ENCODE measurements at regions not wholly inside any gene's neighbourhood (a gene's known extent, or its start where the extent isn't known, plus 50 kb on each side); places are given as distances from the start of the nearest gene placed in this dataset.
"Not testable (repeated sequence)": the region's sequence is repeated elsewhere in the genome, so short reads cannot be mapped to it uniquely, and the experiment has no call there.

- no peak for TF ChIP-seq CTCF (IDR thresholded peaks at IDR 0.05; ENCODE audit: insufficient read depth, low read depth, low read length, missing control alignments)
- H3K4me3 ChIP-seq (ENCODE audit: low read length) = no peak overlapping the region
- DNase-seq (ENCODE audit: low read depth) = no peak
Observed at GRCh38 chr10:62939698-62940097, 123.5 kb upstream of the EGR2 start.

- no peak overlapping the region for H3K4me3 ChIP-seq (ENCODE audit: low read length)
- no peak for DNase-seq (ENCODE audit: low read depth)
- no peak for TF ChIP-seq CTCF (IDR thresholded peaks at IDR 0.05; ENCODE audit: insufficient read depth, low read depth, low read length, missing control alignments)
Observed at GRCh38 chr10:62938672-62939071, 122.5 kb upstream of the EGR2 start.

- DNase-seq (ENCODE audit: low read depth) = no peak
- H3K4me3 ChIP-seq (ENCODE audit: low read length) = no peak overlapping the region
- no peak for TF ChIP-seq CTCF (IDR thresholded peaks at IDR 0.05; ENCODE audit: insufficient read depth, low read depth, low read length, missing control alignments)
Observed at GRCh38 chr10:62937674-62938073, 121.5 kb upstream of the EGR2 start.

- no peak overlapping the region for H3K4me3 ChIP-seq (ENCODE audit: low read length)
- no peak for TF ChIP-seq CTCF (IDR thresholded peaks at IDR 0.05; ENCODE audit: insufficient read depth, low read depth, low read length, missing control alignments)
- DNase-seq (ENCODE audit: low read depth) = no peak
Observed at GRCh38 chr10:62935022-62935421, 118.9 kb upstream of the EGR2 start.

GRCh38 chr10:62934258-62934657 is 118.1 kb upstream of the EGR2 start:
- peak; percentile 22 for DNase-seq (ENCODE audit: low read depth)
- TF ChIP-seq CTCF (IDR thresholded peaks at IDR 0.05; ENCODE audit: insufficient read depth, low read depth, low read length, missing control alignments) = no peak
- H3K4me3 ChIP-seq (ENCODE audit: low read length) = no peak overlapping the region

GRCh38 chr10:62928763-62929162 is 112.6 kb upstream of the EGR2 start:
- DNase-seq (ENCODE audit: low read depth); H3K4me3 ChIP-seq (ENCODE audit: low read length): not testable (repeated sequence)

- no peak for TF ChIP-seq CTCF (IDR thresholded peaks at IDR 0.05; ENCODE audit: insufficient read depth, low read depth, low read length, missing control alignments)
- no peak overlapping the region for H3K4me3 ChIP-seq (ENCODE audit: low read length)
- no peak for DNase-seq (ENCODE audit: low read depth)
Observed at GRCh38 chr10:62926407-62926806, 110.2 kb upstream of the EGR2 start.

- no peak for TF ChIP-seq CTCF (IDR thresholded peaks at IDR 0.05; ENCODE audit: insufficient read depth, low read depth, low read length, missing control alignments)
- peak; percentile 40 for DNase-seq (ENCODE audit: low read depth)
- no peak overlapping the region for H3K4me3 ChIP-seq (ENCODE audit: low read length)
Observed at GRCh38 chr10:62924344-62924748, 108.2 kb upstream of the EGR2 start.

Data from epithelial cell of esophagus (primary cell).